IPS-NIHi7 (cell line): ENCODE measurements at regions not wholly inside any gene's neighbourhood (a gene's known extent, or its start where the extent isn't known, plus 50 kb on each side); places are given as distances from the start of the nearest gene placed in this dataset.

Source experiments
- DNase-seq: peaks from one replicate; pipeline ENCODE4 v3.0.0; 2012; ENCODE audit warnings: mixed read lengths; ENCODE audit errors: extremely low spot score

GRCh38 chr11:116473790-116474346, 298.9 kb downstream of the BUD13 start:
- DNase-seq: peak; percentile 44

- DNase-seq: no peak
Measured at GRCh38 chr11:116473206-116473769, 299.5 kb downstream of the BUD13 start.

GRCh38 chr11:116472651-116473050, 300.1 kb downstream of the BUD13 start:
- DNase-seq: no peak

GRCh38 chr11:116471608-116472256, 301.1 kb downstream of the BUD13 start:
- no peak for DNase-seq

- no peak for DNase-seq
Measured at GRCh38 chr11:116468699-116469098, 304.1 kb downstream of the BUD13 start.

- no peak for DNase-seq
Measured at GRCh38 chr11:116467823-116468222, 305.0 kb downstream of the BUD13 start.

- DNase-seq: no peak
Measured at GRCh38 chr11:116466801-116467200, 306.0 kb downstream of the BUD13 start.

- no peak for DNase-seq
Measured at GRCh38 chr11:116466191-116466590, 306.6 kb downstream of the BUD13 start.

GRCh38 chr11:116465056-116465455, 307.7 kb downstream of the BUD13 start:
- DNase-seq: no peak

GRCh38 chr11:116461789-116462188, 311.0 kb downstream of the BUD13 start:
- peak; percentile 64 for DNase-seq

GRCh38 chr11:116460156-116460920, 312.4 kb downstream of the BUD13 start:
- no peak for DNase-seq

- DNase-seq: no peak
Measured at GRCh38 chr11:116459185-116460045, 313.4 kb downstream of the BUD13 start.

GRCh38 chr11:116458546-116458945, 314.2 kb downstream of the BUD13 start:
- no peak for DNase-seq

GRCh38 chr11:116457336-116458007, 315.3 kb downstream of the BUD13 start:
- peak; percentile 49 for DNase-seq

- DNase-seq: no peak
Measured at GRCh38 chr11:116454951-116455350, 317.8 kb downstream of the BUD13 start.

GRCh38 chr11:116454020-116454645, 318.7 kb downstream of the BUD13 start:
- DNase-seq: peak; percentile 76

GRCh38 chr11:116452461-116452860, 320.3 kb downstream of the BUD13 start:
- no peak for DNase-seq

GRCh38 chr11:116449522-116449921, 323.3 kb downstream of the BUD13 start:
- no peak for DNase-seq

- DNase-seq: no peak
Measured at GRCh38 chr11:116446048-116446941, 326.5 kb downstream of the BUD13 start.
